Thyroid gland (tissue), 4 donors: ENCODE measurements at regions not wholly inside any gene's neighbourhood (a gene's known extent, or its start where the extent isn't known, plus 50 kb on each side); places are given as distances from the start of the nearest gene placed in this dataset.

Source experiments
- DNase-seq, 2 donors: peaks; one replicate each; pipeline ENCODE4 v3.0.0-alpha.2; 2019
- H3K27ac ChIP-seq, 3 donors: fragments of 200-600 bp; sonication (generic); 1 replicate in 2 of 3; 2 replicates in 1 of 3; pipeline ENCODE4 v1.5.1; 2016 to 2019; ENCODE audit warnings: mild to moderate bottlenecking in 1 of 3, moderate library complexity in 1 of 3
- H3K27me3 ChIP-seq: fragments of 200-600 bp; sonication (generic); one replicate; pipeline ENCODE4 v1.5.1; 2019
- H3K36me3 ChIP-seq, 2 donors: fragments of 200-600 bp; sonication (generic); one replicate each; pipeline ENCODE4 v1.5.1; 2016 to 2019
- H3K4me1 ChIP-seq, 2 donors: fragments of 200-600 bp; sonication (generic); one replicate each; pipeline ENCODE4 v1.5.1; 2017 to 2019
- H3K4me3 ChIP-seq, 3 donors: fragments of 200-600 bp; sonication (generic); replicated peaks in 1 of 3; 1 replicate in 2 of 3; 2 replicates in 1 of 3; pipeline ENCODE4 v1.5.1; 2016; ENCODE audit warnings: mild to moderate bottlenecking in 1 of 3
- H3K9me3 ChIP-seq: fragments of 200-600 bp; sonication (generic); one replicate; pipeline ENCODE4 v1.5.1; 2017
- CTCF ChIP-seq, 6 experiments: fragments of 200-600 bp in 3 of 6; fragments of 450-650 bp in 3 of 6; sonication (generic) in 3 of 6; IDR thresholded peaks; one replicate each; pipeline ENCODE4 v1.5.1; 2016 to 2019; ENCODE audit warnings: antibody characterized with exemption in 6 of 6, mild to moderate bottlenecking in 2 of 6, inconsistent platforms in 1 of 6, moderate library complexity in 1 of 6
- POLR2A ChIP-seq, 2 donors: fragments of 450-650 bp; IDR thresholded peaks; one replicate each; pipeline ENCODE4 v1.6.1; 2017; ENCODE audit warnings: antibody characterized with exemption in 2 of 2, mild to moderate bottlenecking in 2 of 2, moderate library complexity in 1 of 2
- WGBS, 2 donors: methylation state at CpG; one replicate each; pipeline ENCODE4 v1.1.5; 2017; 5-methylcytosine and 5-hydroxymethylcytosine counted together
- intact Hi-C: fragments of 100-400 bp; cut with DNase I; formaldehyde crosslinking; loops from one replicate; pipeline ENCODE4 v1.15.1; 2023

GRCh38 chr1:90494748-90495282, 222.3 kb downstream of the BARHL2 start:
- Histone ChIP-seq H3K27me3 (no peaks in the 10 kb centered on the region), H3K4me1 (no peaks in the 10 kb centered on the region), H3K36me3 (no peaks in the 10 kb centered on the region), H3K4me3 (no peak overlapping the region), H3K9me3 (no peaks in the 10 kb centered on the region), H3K27ac (no peak overlapping the region)
- TF ChIP-seq POLR2A (IDR thresholded peaks at IDR 0.05) = no peak
- 69 to 76% methylated on average over 10 to 11 of the region's 11 CpGs for WGBS, 2 donors
- intact Hi-C loops = no loop called here
- DNase-seq = no peak

GRCh38 chr1:90488451-90488850, 228.7 kb downstream of the BARHL2 start:
- Histone ChIP-seq H3K27me3 (no peaks in the 10 kb centered on the region), H3K4me3 (no peak overlapping the region), H3K27ac (no peak overlapping the region), H3K9me3 (no peaks in the 10 kb centered on the region), H3K36me3 (no peaks in the 10 kb centered on the region), H3K4me1 (no peaks in the 10 kb centered on the region)
- no peak for DNase-seq
- intact Hi-C loops = no loop called here
- 65 to 68% methylated on average over 5 of the region's 5 CpGs for WGBS, 2 donors
- no peak for TF ChIP-seq POLR2A (IDR thresholded peaks at IDR 0.05)

GRCh38 chr1:90486996-90487395, 230.1 kb downstream of the BARHL2 start:
- no peaks in the 10 kb centered on the region for H3K27me3 ChIP-seq
- H3K4me3 ChIP-seq = no peak overlapping the region
- DNase-seq = no peak
- H3K4me1 ChIP-seq = no peaks in the 10 kb centered on the region
- intact Hi-C loops = no loop called here
- H3K9me3 ChIP-seq = no peaks in the 10 kb centered on the region
- no peaks in the 10 kb centered on the region for H3K36me3 ChIP-seq
- TF ChIP-seq CTCF (IDR thresholded peaks at IDR 0.05) (no peak), POLR2A (IDR thresholded peaks at IDR 0.05) (no peak)
- WGBS, 2 donors = 73 to 84% methylated on average over 3 of the region's 3 CpGs
- H3K27ac ChIP-seq = no peak overlapping the region

- H3K27ac ChIP-seq = no peak overlapping the region
- DNase-seq = no peak
- intact Hi-C loops = no loop called here
- no peaks in the 10 kb centered on the region for H3K27me3 ChIP-seq
- H3K36me3 ChIP-seq = no peaks in the 10 kb centered on the region
- H3K4me1 ChIP-seq = no peaks in the 10 kb centered on the region
- no peaks in the 10 kb centered on the region for H3K9me3 ChIP-seq
- no peak overlapping the region for H3K4me3 ChIP-seq
- TF ChIP-seq CTCF (IDR thresholded peaks at IDR 0.05) (no peak), POLR2A (IDR thresholded peaks at IDR 0.05) (no peak)
- WGBS, 2 donors = 89 to 93% methylated on average over 1 of the region's 1 CpG
Measured at GRCh38 chr1:90486134-90486824, 230.8 kb downstream of the BARHL2 start.

- WGBS, 2 donors = 70 to 83% methylated on average over 1 of the region's 1 CpG
- TF ChIP-seq POLR2A (IDR thresholded peaks at IDR 0.05) = no peak
- no peak for TF ChIP-seq CTCF (IDR thresholded peaks at IDR 0.05)
- no peak for DNase-seq
- Histone ChIP-seq H3K4me1 (no peaks in the 10 kb centered on the region), H3K27me3 (no peaks in the 10 kb centered on the region), H3K27ac (no peak overlapping the region), H3K4me3 (no peak overlapping the region), H3K9me3 (no peaks in the 10 kb centered on the region), H3K36me3 (no peaks in the 10 kb centered on the region)
- intact Hi-C loops = no loop called here
Measured at GRCh38 chr1:90480271-90480835, 236.7 kb downstream of the BARHL2 start.

GRCh38 chr1:90476994-90477393, 240.1 kb downstream of the BARHL2 start:
- intact Hi-C loops = no loop called here
- H3K27me3 ChIP-seq = no peaks in the 10 kb centered on the region
- WGBS, 2 donors = 72 to 76% methylated on average over 3 of the region's 3 CpGs
- no peak overlapping the region for H3K4me3 ChIP-seq
- H3K4me1 ChIP-seq = no peaks in the 10 kb centered on the region
- DNase-seq = no peak
- no peaks in the 10 kb centered on the region for H3K9me3 ChIP-seq
- no peak for TF ChIP-seq CTCF (IDR thresholded peaks at IDR 0.05)
- no peak for TF ChIP-seq POLR2A (IDR thresholded peaks at IDR 0.05)
- H3K36me3 ChIP-seq = no peaks in the 10 kb centered on the region
- no peak overlapping the region for H3K27ac ChIP-seq
